Ovary (tissue), 7 donors: ENCODE measurements at regions not wholly inside any gene's neighbourhood (a gene's known extent, or its start where the extent isn't known, plus 50 kb on each side); places are given as distances from the start of the nearest gene placed in this dataset.
"Not testable (repeated sequence)": the region's sequence is repeated elsewhere in the genome, so short reads cannot be mapped to it uniquely, and the experiment has no call there.

Experiments
- DNase-seq, 5 donors: peaks; one replicate each; pipeline ENCODE4 v3.0.0-alpha.2; 2019 to 2020
- H3K27ac ChIP-seq, 2 donors: fragments of 200-600 bp; one replicate each; pipeline versions ENCODE4 v1.5.1 to v1.8.0; 2019 to 2022
- H3K27me3 ChIP-seq: fragments of 200-600 bp; one replicate; pipeline ENCODE4 v1.8.0; 2022
- H3K36me3 ChIP-seq: fragments of 200-600 bp; sonication (generic); one replicate; pipeline ENCODE4 v1.5.1; 2019
- H3K4me1 ChIP-seq: one replicate; pipeline ENCODE4 v1.8.1; 2013; ENCODE audit warnings: mild to moderate bottlenecking, moderate library complexity; ENCODE audit not compliant: insufficient read depth
- H3K4me3 ChIP-seq: fragments of 200-600 bp; sonication (generic); one replicate; pipeline ENCODE4 v1.5.1; 2017
- H3K9me3 ChIP-seq, 2 donors: fragments of 200-600 bp in 1 of 2; sonication (generic) in 1 of 2; one replicate each; pipeline versions ENCODE4 v1.5.1 to v1.8.1; 2013 to 2019; ENCODE audit warnings: mild to moderate bottlenecking in 1 of 2, moderate library complexity in 1 of 2
- EP300 ChIP-seq: sonication (generic); formaldehyde crosslinking; IDR thresholded peaks from one replicate; pipeline ENCODE4 v1.6.1; 2017; ENCODE audit warnings: antibody characterized with exemption
- POLR2A ChIP-seq: fragments of 450-650 bp; IDR thresholded peaks from one replicate; pipeline ENCODE4 v1.6.1; 2017; ENCODE audit warnings: antibody characterized with exemption, mild to moderate bottlenecking, moderate library complexity
- WGBS, 3 donors: extraction: QIAGEN DNeasy Blood & Tissue Kit in 1 of 3; methylation state at CpG; one replicate each; pipeline versions ENCODE4 v1.1.5 to v1.1.7; 2013 to 2017; 5-methylcytosine and 5-hydroxymethylcytosine counted together
- intact Hi-C, 4 donors: fragments of 100-400 bp; cut with DNase I; formaldehyde crosslinking; loops; one replicate each; pipeline versions ENCODE4 v1.11.0 to v1.15.1; 2022 to 2023
- TF ChIP-seq, protein P1 (sequence below), 3 donors: fragments of 450-650 bp in 2 of 3; fragments of 200-600 bp in 1 of 3; IDR thresholded peaks; one replicate each; pipeline versions ENCODE4 v1.5.1 to v1.8.0; 2016 to 2022; ENCODE audit warnings: antibody characterized with exemption in 3 of 3, mild to moderate bottlenecking in 1 of 3
- donor health status: DM: no; HTN: no; CAD: no; lungs with moderate emphysema.
- donor health status: DM: no; HTN: no; CAD: no.
- donor health status: Bipolar disorder and iron deficiency.
- donor health status: DM: no; HTN: no; CAD: no.
- donor health status: DM: yes; HTN: yes; CAD: no.

DNA sequence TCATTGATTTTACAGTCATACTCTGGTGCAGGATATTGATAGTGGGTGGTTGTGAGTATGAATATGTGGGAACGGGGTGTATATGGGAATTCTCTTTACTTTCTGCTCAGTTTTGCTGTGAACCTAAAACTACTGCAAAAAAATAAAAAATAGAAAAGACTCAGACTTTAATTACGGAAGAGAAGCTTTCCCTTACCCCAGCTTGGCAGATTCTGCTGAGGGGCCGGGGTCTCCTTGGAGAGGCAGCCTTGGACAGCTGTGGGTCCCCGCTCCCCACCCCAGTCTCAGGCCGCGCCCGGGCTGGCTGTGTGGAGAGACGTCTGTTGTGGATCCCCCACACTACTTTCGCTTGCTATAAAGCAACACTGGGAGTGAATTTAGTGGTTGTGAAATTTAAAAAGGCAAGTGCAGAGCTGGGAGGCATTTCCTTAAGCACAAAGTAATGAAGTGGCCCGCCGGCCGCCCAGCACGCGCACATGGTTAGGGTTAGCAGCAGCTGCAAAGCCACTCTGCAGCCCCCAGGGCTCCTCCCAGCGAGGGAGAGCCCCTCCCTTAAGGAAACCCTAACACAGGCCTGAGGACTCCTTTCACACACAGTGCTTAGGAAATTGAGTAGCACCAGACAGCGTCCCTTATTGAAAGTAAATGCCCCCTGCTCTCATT is 102.4 kb downstream of the DDX1 start:
- WGBS, 3 donors = 63 to 74% (median 68%) methylated on average over 16 of the region's 16 CpGs
- H3K36me3 ChIP-seq = no peaks in the 10 kb centered on the region
- TF ChIP-seq EP300 = no peak
- TF ChIP-seq POLR2A = no peak
- TF ChIP-seq, protein P1, sequence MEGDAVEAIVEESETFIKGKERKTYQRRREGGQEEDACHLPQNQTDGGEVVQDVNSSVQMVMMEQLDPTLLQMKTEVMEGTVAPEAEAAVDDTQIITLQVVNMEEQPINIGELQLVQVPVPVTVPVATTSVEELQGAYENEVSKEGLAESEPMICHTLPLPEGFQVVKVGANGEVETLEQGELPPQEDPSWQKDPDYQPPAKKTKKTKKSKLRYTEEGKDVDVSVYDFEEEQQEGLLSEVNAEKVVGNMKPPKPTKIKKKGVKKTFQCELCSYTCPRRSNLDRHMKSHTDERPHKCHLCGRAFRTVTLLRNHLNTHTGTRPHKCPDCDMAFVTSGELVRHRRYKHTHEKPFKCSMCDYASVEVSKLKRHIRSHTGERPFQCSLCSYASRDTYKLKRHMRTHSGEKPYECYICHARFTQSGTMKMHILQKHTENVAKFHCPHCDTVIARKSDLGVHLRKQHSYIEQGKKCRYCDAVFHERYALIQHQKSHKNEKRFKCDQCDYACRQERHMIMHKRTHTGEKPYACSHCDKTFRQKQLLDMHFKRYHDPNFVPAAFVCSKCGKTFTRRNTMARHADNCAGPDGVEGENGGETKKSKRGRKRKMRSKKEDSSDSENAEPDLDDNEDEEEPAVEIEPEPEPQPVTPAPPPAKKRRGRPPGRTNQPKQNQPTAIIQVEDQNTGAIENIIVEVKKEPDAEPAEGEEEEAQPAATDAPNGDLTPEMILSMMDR (IDR thresholded peaks at IDR 0.05) = no peak
- no peaks in the 10 kb centered on the region for H3K9me3 ChIP-seq
- no peak overlapping the region for H3K27ac ChIP-seq
- no peaks in the 10 kb centered on the region for H3K27me3 ChIP-seq
- H3K4me3 ChIP-seq = no peak overlapping the region
- no peaks in the 10 kb centered on the region for H3K4me1 ChIP-seq
- intact Hi-C loops = no loop called here
- DNase-seq = no peak

DNA sequence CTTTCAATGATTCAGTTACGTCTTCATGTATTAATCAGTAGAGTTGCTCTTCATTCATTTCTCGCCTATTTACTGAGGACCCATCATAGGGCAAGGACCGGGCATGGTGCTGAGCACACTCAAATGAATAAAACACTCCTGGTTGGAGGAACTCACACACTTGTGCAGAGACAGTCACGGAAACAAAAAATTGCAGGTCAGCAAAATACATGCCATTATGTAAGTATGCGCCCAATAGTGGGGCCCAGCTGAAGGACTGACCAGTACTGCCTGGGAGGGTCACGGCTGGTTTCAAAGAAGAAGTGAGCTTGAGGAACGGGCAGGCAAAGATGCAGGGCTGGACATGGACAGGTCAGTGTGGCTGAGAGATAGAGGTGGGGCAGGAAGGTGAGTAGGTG is 102.9 kb downstream of the DDX1 start:
- Histone ChIP-seq H3K27ac (no peak overlapping the region), H3K4me3 (no peak overlapping the region), H3K36me3 (no peaks in the 10 kb centered on the region), H3K27me3 (no peaks in the 10 kb centered on the region), H3K9me3 (no peaks in the 10 kb centered on the region), H3K4me1 (no peaks in the 10 kb centered on the region)
- TF ChIP-seq, protein P1 (IDR thresholded peaks at IDR 0.05) = no peak
- TF ChIP-seq POLR2A = no peak
- no peak for TF ChIP-seq EP300
- WGBS, 3 donors = 89 to 98% (median 91%) methylated on average over 7 of the region's 7 CpGs
- intact Hi-C loops = no loop called here
- no peak for DNase-seq

DNA sequence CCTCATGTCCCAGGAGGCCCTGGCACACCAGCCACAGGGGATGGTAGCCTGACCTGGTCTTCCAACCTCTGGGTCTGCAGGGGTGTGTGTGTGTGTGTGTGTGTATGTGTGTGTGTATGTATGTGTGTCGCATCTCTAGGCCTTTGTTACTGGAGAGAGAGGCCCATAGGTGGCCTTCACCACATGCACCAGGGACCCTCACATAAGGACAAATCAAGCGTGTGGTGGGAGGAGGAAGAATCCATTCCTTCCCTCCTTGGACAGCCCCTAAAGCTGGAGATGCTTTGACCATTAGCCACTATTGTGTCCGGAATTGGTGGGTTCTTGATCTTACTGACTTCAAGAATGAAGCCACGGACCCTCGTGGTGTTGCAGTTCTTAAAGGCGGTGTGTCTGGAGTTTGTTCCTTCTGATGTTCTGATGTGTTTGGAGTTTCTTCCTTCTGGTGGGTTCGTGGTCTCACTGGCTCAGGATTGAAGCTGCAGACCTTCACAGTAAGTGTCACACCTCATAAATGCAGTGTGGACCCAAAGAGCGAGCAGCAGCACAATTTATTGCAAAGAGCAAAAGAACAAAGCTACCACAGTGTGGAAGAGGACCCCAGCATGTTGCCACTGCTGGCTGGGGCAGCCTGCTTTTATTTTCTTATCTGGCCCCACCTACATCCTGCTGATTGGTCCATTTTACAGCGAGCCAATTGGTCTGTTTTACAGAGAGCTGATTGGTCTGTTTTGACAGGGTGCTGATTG is 104.1 kb downstream of the DDX1 start:
- Histone ChIP-seq H3K36me3 (no peaks in the 10 kb centered on the region), H3K9me3 (no peaks in the 10 kb centered on the region), H3K27ac (no peak overlapping the region), H3K4me1 (no peaks in the 10 kb centered on the region), H3K27me3 (no peaks in the 10 kb centered on the region), H3K4me3 (no peak overlapping the region)
- 75 to 97% (median 87%) methylated on average over 9 of the region's 9 CpGs for WGBS, 3 donors
- DNase-seq = no peak
- TF ChIP-seq EP300 = no peak
- TF ChIP-seq POLR2A = no peak
- TF ChIP-seq, protein P1 (IDR thresholded peaks at IDR 0.05) = no peak
- intact Hi-C loops = no loop called here

DNA sequence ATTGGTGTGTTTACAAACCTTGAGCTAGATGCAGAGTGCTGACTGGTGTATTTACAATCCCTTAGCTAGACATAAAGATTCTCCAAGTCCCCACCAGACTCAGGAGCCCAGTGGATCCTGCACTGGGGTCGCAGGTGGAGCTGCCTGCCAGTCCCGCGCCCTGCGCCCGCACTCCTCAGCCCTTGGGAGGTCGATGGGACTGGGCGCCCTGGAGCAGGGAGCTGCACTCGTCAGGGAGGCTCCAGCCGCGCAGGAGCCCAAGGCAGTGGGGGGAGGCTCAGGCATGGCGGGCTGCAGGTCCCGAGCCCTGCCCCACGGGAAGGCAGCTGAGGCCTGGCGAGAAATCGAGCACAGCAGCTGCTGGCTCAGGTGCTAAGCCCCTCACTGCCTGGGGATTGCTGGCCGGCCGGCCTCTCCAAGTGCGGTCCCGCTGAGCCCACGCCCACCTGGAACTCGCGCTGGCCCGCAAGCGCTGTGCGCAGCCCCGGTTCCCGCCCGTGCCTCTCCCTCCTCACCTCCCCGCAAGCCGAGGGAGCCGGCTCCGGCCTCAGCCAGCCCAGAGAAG is 105.0 kb downstream of the DDX1 start:
- DNase-seq, H3K27ac ChIP-seq, H3K4me3 ChIP-seq, H3K36me3 ChIP-seq, H3K4me1 ChIP-seq, H3K9me3 ChIP-seq, H3K27me3 ChIP-seq, intact Hi-C loops: not testable (repeated sequence)
- WGBS, 3 donors = 81 to 95% (median 89%) methylated on average over 31 to 32 of the region's 32 CpGs

DNA sequence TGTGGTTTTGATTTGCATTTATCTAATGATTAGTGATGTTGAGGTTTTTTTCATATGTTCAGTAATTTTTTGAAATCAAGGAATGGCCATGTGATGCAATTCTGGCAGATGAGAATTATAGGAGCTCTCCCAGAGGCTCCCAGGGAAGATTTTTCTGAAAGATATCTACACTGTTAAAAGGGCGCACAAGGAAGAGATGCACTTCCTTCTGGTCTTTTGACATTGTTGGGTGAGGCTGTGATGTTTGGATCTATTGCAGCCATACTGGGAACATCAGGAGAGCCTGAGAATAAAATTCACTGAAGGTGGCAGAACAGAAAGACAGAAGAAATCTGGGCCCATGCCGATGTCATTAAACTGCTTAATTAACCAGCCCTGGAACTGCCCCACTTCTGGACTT is 108.5 kb downstream of the DDX1 start:
- 83 to 91% (median 86%) methylated on average over 2 of the region's 2 CpGs for WGBS, 3 donors
- no peaks in the 10 kb centered on the region for H3K36me3 ChIP-seq
- H3K4me3 ChIP-seq = no peak overlapping the region
- no peaks in the 10 kb centered on the region for H3K9me3 ChIP-seq
- peaks cover 12% of the 10 kb centered on the region for H3K4me1 ChIP-seq
- no peak for DNase-seq
- TF ChIP-seq, protein P1 (IDR thresholded peaks at IDR 0.05) = no peak
- TF ChIP-seq EP300 (no peak), POLR2A (no peak)
- H3K27me3 ChIP-seq = no peaks in the 10 kb centered on the region
- intact Hi-C loops = no loop called here
- H3K27ac ChIP-seq = no peak overlapping the region
